Panc1 (cell line): ENCODE measurements at regions not wholly inside any gene's neighbourhood (a gene's known extent, or its start where the extent isn't known, plus 50 kb on each side); places are given as distances from the start of the nearest gene placed in this dataset.

Source experiments
- ATAC-seq: fragments of 200-7000 bp; cut with Tn5 transposase; 2 replicates; pipeline ENCODE4 v1.9.1; 2020; ENCODE audit warnings: mild to moderate bottlenecking, moderate library complexity
- BruUV-seq: library from RNA; stranded (reverse); fragments of 400-500 nt; replicated peaks from 2 replicates; lab custom pipeline; 2021; lab: Mats Ljungman, UMichigan
- CTCF ChIA-PET: fragments of 300-600 bp; sonication (Branson Sonifier 250); formaldehyde crosslinking; loops from one replicate; lab custom pipeline; 2022; ENCODE audit warnings: antibody characterized with exemption; lab: Charles Lee
- POLR2A ChIA-PET: fragments of 300-600 bp; sonication (Branson Sonifier 250); formaldehyde crosslinking; loops from one replicate; lab custom pipeline; 2022; ENCODE audit warnings: antibody characterized with exemption; lab: Charles Lee
- DNase-seq: peaks from one replicate; pipeline ENCODE4 v3.0.0-alpha.2; 2010; ENCODE audit warnings: low read depth, low spot score
- H3K27ac ChIP-seq: 2 replicates; pipeline ENCODE4 v1.5.1; 2011; ENCODE audit warnings: mild to moderate bottlenecking, low read length, inconsistent platforms
- H3K27me3 ChIP-seq: fragments of 200-500 bp; sonication (Bioruptor generic); 2 replicates; pipeline ENCODE4 v1.6.0; 2014; ENCODE audit warnings: low read length, inconsistent platforms; ENCODE audit not compliant: control insufficient read depth, insufficient read depth
- H3K36me3 ChIP-seq: fragments of 200-500 bp; sonication (Bioruptor generic); 2 replicates; pipeline ENCODE4 v1.5.1; 2014; ENCODE audit warnings: inconsistent platforms, mild to moderate bottlenecking, low read length, moderate library complexity; ENCODE audit not compliant: control insufficient read depth, insufficient read depth
- H3K4me1 ChIP-seq: 2 replicates; pipeline ENCODE4 v1.5.1; 2011; ENCODE audit warnings: inconsistent platforms, mild to moderate bottlenecking, low read length, moderate library complexity; ENCODE audit not compliant: control insufficient read depth, insufficient read depth
- H3K4me3 ChIP-seq, 2 experiments: 2 replicates each; pipeline ENCODE4 v1.5.1; 2011 to 2012; ENCODE audit warnings: low read depth in 2 of 2, low read length in 2 of 2, mild to moderate bottlenecking in 2 of 2, inconsistent platforms in 1 of 2, moderate library complexity in 1 of 2
- H3K9me3 ChIP-seq: fragments of 200-500 bp; sonication (Bioruptor generic); 2 replicates; pipeline ENCODE4 v1.5.1; 2014; ENCODE audit warnings: low read depth, mild to moderate bottlenecking, inconsistent platforms, low read length, moderate library complexity; ENCODE audit not compliant: control insufficient read depth, insufficient read depth
- CTCF ChIP-seq: fragments of 450-650 bp; IDR thresholded peaks from 2 replicates; pipeline ENCODE4 v1.5.1; 2017; ENCODE audit warnings: mild to moderate bottlenecking
- POLR2AphosphoS5 ChIP-seq: IDR thresholded peaks from 2 replicates; pipeline ENCODE4 v1.6.1; 2012; ENCODE audit warnings: mild to moderate bottlenecking, low read depth, low read length, moderate library complexity
- REST ChIP-seq, 2 experiments: IDR thresholded peaks; 2 replicates each; pipeline ENCODE4 v1.6.1; 2011 to 2012; ENCODE audit warnings: low read depth in 2 of 2, control low read depth in 1 of 2, low read length in 1 of 2, mild to moderate bottlenecking in 1 of 2, moderate library complexity in 1 of 2; ENCODE audit not compliant: insufficient read depth in 1 of 2
- SIN3A ChIP-seq: IDR thresholded peaks from 2 replicates; pipeline ENCODE4 v1.6.1; 2012; ENCODE audit warnings: low read depth, mild to moderate bottlenecking, low read length, moderate library complexity, borderline replicate concordance; ENCODE audit not compliant: insufficient read depth
- TCF7L2 ChIP-seq: IDR thresholded peaks from 2 replicates; pipeline ENCODE4 v1.6.1; 2011; ENCODE audit warnings: mild to moderate bottlenecking, low read depth, low read length, inconsistent platforms
- in situ Hi-C: cut with HindIII; loops from 2 replicates; pipeline ENCODE4 v1.10.0; 2016; ENCODE audit warnings: low sequenced_read_pairs, low pct_unique_long_range_greater_than_20kb
- intact Hi-C: fragments of 100-400 bp; cut with micrococcal nuclease; formaldehyde crosslinking; loops from one replicate; pipeline ENCODE4 v1.10.0; 2022; ENCODE audit not compliant: unreplicated experiment

GRCh38 chr10:64594072-64594471 lies 1072.9 kb downstream of the REEP3 start:
- TF ChIP-seq POLR2AphosphoS5 (no peak), TCF7L2 (no peak), SIN3A (no peak), REST (IDR thresholded peaks at IDR 0.05; ENCODE audit: insufficient read depth in 1 of 2, low read depth in 2 of 2, low read length in 1 of 2) (no peak), CTCF (no peak)
- no peak for DNase-seq
- Histone ChIP-seq H3K4me1 (no peaks in the 10 kb centered on the region; the same call in 1 of the 2 replicates), H3K4me3 (no peak overlapping the region), H3K27ac (no peak overlapping the region), H3K27me3 (no peaks in the 10 kb centered on the region), H3K36me3 (no peaks in the 10 kb centered on the region), H3K9me3 (no peaks in the 10 kb centered on the region)
- CTCF ChIA-PET: no interaction called here
- intact Hi-C loops (no loop called here), in situ Hi-C loops (no loop called here)
- BruUV-seq: no TSS peak
- no peak for ATAC-seq
- POLR2A ChIA-PET: no interaction called here

- no peaks in the 10 kb centered on the region for H3K9me3 ChIP-seq
- no TSS peak for BruUV-seq
- ChIA-PET POLR2A (no interaction called here), CTCF (no interaction called here)
- TF ChIP-seq POLR2AphosphoS5 (no peak), CTCF (no peak), TCF7L2 (no peak), SIN3A (no peak), REST (IDR thresholded peaks at IDR 0.05; ENCODE audit: insufficient read depth in 1 of 2, low read depth in 2 of 2, low read length in 1 of 2) (no peak)
- DNase-seq (no peak), ATAC-seq (no peak)
- no peaks in the 10 kb centered on the region for H3K36me3 ChIP-seq
- in situ Hi-C loops (no loop called here), intact Hi-C loops (no loop called here)
- no peaks in the 10 kb centered on the region for H3K4me1 ChIP-seq
- H3K4me3 ChIP-seq: no peak overlapping the region
- H3K27me3 ChIP-seq: no peaks in the 10 kb centered on the region
- H3K27ac ChIP-seq: no peak overlapping the region
Observed at GRCh38 chr10:64598600-64598999, 1077.4 kb downstream of the REEP3 start.
